IMR-90 (cell line): ENCODE measurements at regions not wholly inside any gene's neighbourhood (a gene's known extent, or its start where the extent isn't known, plus 50 kb on each side); places are given as distances from the start of the nearest gene placed in this dataset.

ENCODE experiments used
- BHLHE40 ChIP-seq: fragments of 150-350 bp; IDR thresholded peaks from 2 replicates; pipeline ENCODE4 v1.6.1; 2016; ENCODE audit warnings: mild to moderate bottlenecking, low read depth, low read length
- CEBPB ChIP-seq: IDR thresholded peaks from 2 replicates; pipeline ENCODE4 v1.6.1; 2012; ENCODE audit warnings: low read depth, low read length, improper control_type of control experiment
- CHD1 ChIP-seq: IDR thresholded peaks from 2 replicates; pipeline ENCODE4 v1.6.1; 2012; ENCODE audit warnings: low read depth, low read length, improper control_type of control experiment
- CTCF ChIP-seq: conservative IDR thresholded peaks from 2 replicates; pipeline ENCODE4 v1.5.1; 2012; ENCODE audit warnings: mild to moderate bottlenecking, low read depth, low read length, improper control_type of control experiment
- MAFK ChIP-seq: IDR thresholded peaks from 2 replicates; pipeline ENCODE4 v1.6.1; 2012; ENCODE audit warnings: low read depth, low read length, improper control_type of control experiment
- POLR2A ChIP-seq: IDR thresholded peaks from 2 replicates; pipeline ENCODE4 v1.6.1; 2012; ENCODE audit warnings: mild to moderate bottlenecking, low read depth, low read length
- RFX5 ChIP-seq: IDR thresholded peaks from 2 replicates; pipeline ENCODE4 v1.8.0; 2012; ENCODE audit warnings: low read depth, mild to moderate bottlenecking, low read length, moderate library complexity
- SMC3 ChIP-seq: fragments of 150-350 bp; IDR thresholded peaks from 2 replicates; pipeline ENCODE4 v1.6.1; 2016; ENCODE audit warnings: low read depth, mild to moderate bottlenecking, antibody characterized with exemption, low read length, moderate library complexity
- USF2 ChIP-seq: fragments of 150-350 bp; IDR thresholded peaks from 2 replicates; pipeline ENCODE4 v1.6.1; 2017; ENCODE audit warnings: mild to moderate bottlenecking, antibody characterized with exemption, low read length, low read depth

GRCh38 chr1:219090607-219091006 is 83.1 kb upstream of the LYPLAL1 start:
- TF ChIP-seq CTCF (no peak), BHLHE40 (no peak), POLR2A (no peak), MAFK (no peak), USF2 (no peak), CHD1 (no peak), SMC3 (no peak), CEBPB (no peak), RFX5 (no peak)
